GM12878 (cell line): ENCODE measurements at regions not wholly inside any gene's neighbourhood (a gene's known extent, or its start where the extent isn't known, plus 50 kb on each side); places are given as distances from the start of the nearest gene placed in this dataset.

Experiments
- ATAC-seq: fragments of 200-7000 bp; cut with Tn5 transposase; 3 replicates; pipeline ENCODE4 v1.9.1; 2020; ENCODE audit warnings: mild to moderate bottlenecking, moderate library complexity
- BruUV-seq: library from RNA; stranded (reverse); fragments of 400-500 nt; replicated peaks from 2 replicates; lab custom pipeline; 2021; lab: Mats Ljungman, UMichigan
- CTCF ChIA-PET: fragments of 300-600 bp; sonication (Branson Sonifier 250); formaldehyde crosslinking; extraction: SDS; loops from one replicate; lab custom pipeline; 2021; ENCODE audit warnings: inconsistent platforms; lab: Yijun Ruan, JAX
- POLR2A ChIA-PET: fragments of 350-600 bp; formaldehyde crosslinking; extraction: SDS; loops from one replicate; lab custom pipeline; 2021; ENCODE audit warnings: inconsistent platforms; lab: Charles Lee
- RAD21 ChIA-PET: fragments of 300-600 bp; sonication (Branson Sonifier 250); formaldehyde crosslinking; loops from one replicate; lab custom pipeline; 2023; ENCODE audit warnings: antibody characterized with exemption; ENCODE audit not compliant: unreplicated experiment; lab: Charles Lee
- SMC1A ChIA-PET: fragments of 300-600 bp; sonication (Branson Sonifier 250); formaldehyde crosslinking; loops from one replicate; lab custom pipeline; 2023; ENCODE audit not compliant: unreplicated experiment, uncharacterized antibody; lab: Charles Lee
- DNase-seq: peaks from one replicate; pipeline ENCODE4 v3.0.0-alpha.2; 2011; ENCODE audit warnings: low read depth, low spot score
- FAIRE-seq: peaks from 3 replicates; lab custom pipeline; 2011; peaks lifted over from hg19 to GRCh38; lab: Jason Lieb, UNC
- H2AFZ ChIP-seq: 2 replicates; pipeline ENCODE4 v1.6.0; 2011; ENCODE audit warnings: low read depth, low read length, control low read depth; ENCODE audit not compliant: control insufficient read depth
- H3K27ac ChIP-seq: 2 replicates; pipeline ENCODE4 v1.5.1; 2011; ENCODE audit warnings: control low read depth; ENCODE audit not compliant: control insufficient read depth, insufficient read depth
- H3K27me3 ChIP-seq, 2 experiments: replicated peaks in 1 of 2; 2 replicates each; pipeline versions ENCODE4 v1.6.0 to v1.6.1; 2011; ENCODE audit warnings: low read length in 1 of 2; ENCODE audit not compliant: control insufficient read depth in 2 of 2, insufficient read depth in 2 of 2
- H3K36me3 ChIP-seq, 2 experiments: 2 replicates each; pipeline ENCODE4 v1.5.1; 2011; ENCODE audit warnings: low read length in 1 of 2; ENCODE audit not compliant: control insufficient read depth in 2 of 2, insufficient read depth in 2 of 2
- H3K4me1 ChIP-seq: 2 replicates; pipeline ENCODE4 v1.6.1; 2011; ENCODE audit warnings: mild to moderate bottlenecking, low read length, moderate library complexity, mixed read lengths; ENCODE audit not compliant: control insufficient read depth, insufficient read depth
- H3K4me2 ChIP-seq: 2 replicates; pipeline ENCODE4 v1.6.0; 2011; ENCODE audit warnings: control low read depth; ENCODE audit not compliant: control insufficient read depth, insufficient read depth
- H3K4me3 ChIP-seq: fragments of 200-600 bp; sonication (generic); 2 replicates; pipeline ENCODE4 v1.5.1; 2016
- H3K79me2 ChIP-seq: 2 replicates; pipeline ENCODE4 v1.6.0; 2011; ENCODE audit warnings: low read length; ENCODE audit not compliant: control insufficient read depth, insufficient read depth
- H3K9ac ChIP-seq: 2 replicates; pipeline ENCODE4 v1.8.0; 2011; ENCODE audit warnings: low read length, control low read depth, mixed read lengths; ENCODE audit not compliant: control insufficient read depth, insufficient read depth
- H3K9me3 ChIP-seq: replicated peaks from 3 replicates; pipeline ENCODE4 v1.5.1; 2011; ENCODE audit warnings: mild to moderate bottlenecking, low read length; ENCODE audit not compliant: control insufficient read depth, insufficient read depth
- H4K20me1 ChIP-seq: 2 replicates; pipeline ENCODE4 v1.6.0; 2011; ENCODE audit not compliant: control insufficient read depth, insufficient read depth
- ASH2L ChIP-seq: fragments of 300-600, 200-600 bp; sonication (generic); IDR thresholded peaks from 2 replicates; pipeline ENCODE4 v1.6.1; 2017; ENCODE audit warnings: low read depth, mild to moderate bottlenecking, borderline replicate concordance
- BMI1 ChIP-seq: fragments of 450-650 bp; IDR thresholded peaks from 2 replicates; pipeline ENCODE4 v1.6.1; 2016; ENCODE audit warnings: mild to moderate bottlenecking, moderate library complexity, borderline replicate concordance
- CBFB ChIP-seq: IDR thresholded peaks from 2 replicates; pipeline ENCODE4 v1.6.1; 2016; ENCODE audit warnings: antibody characterized with exemption, low read depth
- CBX3 ChIP-seq: fragments of 200-600 bp; sonication (generic); IDR thresholded peaks from 2 replicates; pipeline ENCODE4 v1.6.1; 2016; ENCODE audit warnings: low read depth, borderline replicate concordance
- FOXM1 ChIP-seq: IDR thresholded peaks from 2 replicates; pipeline ENCODE4 v1.6.1; 2012; ENCODE audit warnings: low read depth, mild to moderate bottlenecking, inconsistent platforms, low read length, moderate library complexity
- HDAC2 ChIP-seq: fragments of 200-600 bp; sonication (generic); IDR thresholded peaks from 2 replicates; pipeline ENCODE4 v1.6.1; 2017
- JUNB ChIP-seq: IDR thresholded peaks from 2 replicates; pipeline ENCODE4 v1.6.1; 2016; ENCODE audit warnings: antibody characterized with exemption, mild to moderate bottlenecking
- MEF2A ChIP-seq: IDR thresholded peaks from 2 replicates; pipeline ENCODE4 v1.6.1; 2011; ENCODE audit warnings: low read depth, mild to moderate bottlenecking, low read length, moderate library complexity; ENCODE audit not compliant: insufficient read depth
- MYC ChIP-seq: IDR thresholded peaks from 2 replicates; pipeline ENCODE4 v1.6.1; 2011; ENCODE audit warnings: mild to moderate bottlenecking, low read length, moderate library complexity, inconsistent platforms; ENCODE audit not compliant: insufficient read depth, insufficient replicate concordance, insufficient read length, severe bottlenecking
- PAX8 ChIP-seq: fragments of 450-650 bp; IDR thresholded peaks from 2 replicates; pipeline ENCODE4 v1.6.1; 2017; ENCODE audit warnings: mild to moderate bottlenecking, moderate library complexity
- POLR2A ChIP-seq: IDR thresholded peaks from 2 replicates; pipeline ENCODE4 v1.6.1; 2011; ENCODE audit warnings: low read depth, mild to moderate bottlenecking, low read length
- RAD21 ChIP-seq: IDR thresholded peaks from 2 replicates; pipeline ENCODE4 v1.6.1; 2011; ENCODE audit warnings: mild to moderate bottlenecking, low read depth, low read length, moderate library complexity; ENCODE audit not compliant: insufficient read depth
- RELA ChIP-seq: fragments of 450-650 bp; IDR thresholded peaks from 2 replicates; pipeline ENCODE4 v1.8.0; 2014; ENCODE audit warnings: borderline replicate concordance; ENCODE audit not compliant: partially characterized antibody
- RUNX3 ChIP-seq: IDR thresholded peaks from 2 replicates; pipeline ENCODE4 v1.6.1; 2012; ENCODE audit warnings: low read length, inconsistent platforms
- SP1 ChIP-seq: IDR thresholded peaks from one replicate; pipeline ENCODE4 v1.6.1; 2011; ENCODE audit warnings: low read depth, low read length
- STAT3 ChIP-seq: IDR thresholded peaks from 2 replicates; pipeline ENCODE4 v1.6.1; 2011; ENCODE audit warnings: low read depth, low read length, improper control_type of control experiment
- SUPT20H ChIP-seq: IDR thresholded peaks from 2 replicates; pipeline ENCODE4 v1.6.1; 2011; ENCODE audit warnings: low read depth, mild to moderate bottlenecking, low read length, moderate library complexity, borderline replicate concordance; ENCODE audit not compliant: control insufficient read depth
- SUZ12 ChIP-seq: fragments of 200-600 bp; sonication (generic); IDR thresholded peaks from one replicate; pipeline ENCODE4 v1.6.1; 2018; ENCODE audit warnings: antibody characterized with exemption, mild to moderate bottlenecking; ENCODE audit not compliant: unreplicated experiment
- TAF1 ChIP-seq: IDR thresholded peaks from 2 replicates; pipeline ENCODE4 v1.6.1; 2011; ENCODE audit warnings: mild to moderate bottlenecking, low read depth, low read length, borderline replicate concordance
- TARDBP ChIP-seq: IDR thresholded peaks from 2 replicates; pipeline ENCODE4 v1.6.1; 2016; ENCODE audit warnings: borderline replicate concordance
- WRNIP1 ChIP-seq: IDR thresholded peaks from 2 replicates; pipeline ENCODE4 v1.6.1; 2011; ENCODE audit warnings: low read depth, low read length, improper control_type of control experiment, borderline replicate concordance
- ZNF24 ChIP-seq: fragments of 450-650 bp; IDR thresholded peaks from 2 replicates; pipeline ENCODE4 v1.6.1; 2017; ENCODE audit warnings: antibody characterized with exemption, mild to moderate bottlenecking
- ZNF384 ChIP-seq: IDR thresholded peaks from 2 replicates; pipeline ENCODE4 v1.6.1; 2012; ENCODE audit warnings: low read depth, mild to moderate bottlenecking, low read length, improper control_type of control experiment, borderline replicate concordance
- WGBS: methylation state at CpG from one replicate; pipeline ENCODE4 v1.1.6; 2016; ENCODE audit warnings: low lambda C conversion rate; ENCODE audit not compliant: insufficient replicate concordance, insufficient coverage; ENCODE audit errors: missing lambda C conversion rate; 5-methylcytosine and 5-hydroxymethylcytosine counted together
- in situ Hi-C: fragments of 300-500 bp; cut with MboI; formaldehyde crosslinking; loops from 9 replicates; pipeline ENCODE4 v1.14.3; 2018; ENCODE audit warnings: mixed read lengths
- intact Hi-C: fragments of 100-400 bp; cut with micrococcal nuclease; formaldehyde crosslinking; loops from one replicate; pipeline ENCODE4 v1.14.2; 2022; ENCODE audit not compliant: unreplicated experiment
- TF ChIP-seq, protein P1 (sequence below): IDR thresholded peaks from 2 replicates; pipeline ENCODE4 v1.6.1; 2011; ENCODE audit warnings: low read depth, low read length, improper control_type of control experiment, borderline replicate concordance
- TF ChIP-seq, protein P2 (sequence below): fragments of 450-650 bp; IDR thresholded peaks from 2 replicates; pipeline ENCODE4 v1.6.1; 2018; ENCODE audit warnings: mild to moderate bottlenecking, low read depth, moderate library complexity; ENCODE audit not compliant: partially characterized antibody

DNA sequence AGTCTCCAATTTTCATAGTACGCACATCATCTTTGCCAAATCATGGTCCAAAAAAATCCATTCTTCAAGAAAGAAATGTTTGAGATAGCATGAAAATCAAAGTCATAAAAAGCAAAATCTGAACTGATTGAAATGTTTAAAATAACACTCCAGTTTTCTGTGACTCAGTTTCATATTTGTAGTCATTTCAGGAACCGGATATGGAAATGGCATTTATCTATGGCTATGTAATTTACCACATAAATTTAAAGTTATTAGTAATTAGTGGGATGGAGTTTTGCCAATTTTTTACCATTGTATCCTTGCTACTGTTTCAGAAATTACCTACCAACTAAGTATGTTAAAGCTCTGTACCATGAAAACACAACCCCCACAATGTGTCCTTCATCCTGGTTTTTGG is 456.6 kb upstream of the ACVR2A start:
- POLR2A ChIA-PET, result no interaction called here
- no peak overlapping the region for H3K4me3 ChIP-seq
- in situ Hi-C loops, result no loop called here
- CTCF ChIA-PET, result interaction anchor here (0.6 kb wide), 1 partner anchor 594 kb away, joined by 3 read pairs; no protein-coding TSS in a partner anchor
- H3K9ac ChIP-seq, result no peak overlapping the region
- H3K9me3 ChIP-seq, result no peaks in the 10 kb centered on the region
- no peaks in the 10 kb centered on the region for H4K20me1 ChIP-seq
- no peak for FAIRE-seq
- no peak overlapping the region for H3K4me2 ChIP-seq
- no peaks in the 10 kb centered on the region for H3K79me2 ChIP-seq
- no peaks in the 10 kb centered on the region for H3K4me1 ChIP-seq
- peak; percentile 35; the same call in 2 of the 3 replicates for ATAC-seq
- 61% methylated on average over 2 of the region's 2 CpGs for WGBS
- no peak overlapping the region for H2AFZ ChIP-seq
- intact Hi-C loops, result no loop called here
- no TSS peak for BruUV-seq
- no peak overlapping the region for H3K27ac ChIP-seq
- RAD21 ChIA-PET, result no interaction called here
- no peaks in the 10 kb centered on the region for H3K36me3 ChIP-seq
- no peak for DNase-seq
- H3K27me3 ChIP-seq, result no peaks in the 10 kb centered on the region
- SMC1A ChIA-PET, result no interaction called here
- TF ChIP-seq SUPT20H (no peak), MEF2A (0 out of 2 replicates have a peak, but pooled peaks have one; percentile 58), TARDBP (no peak), TAF1 (no peak), HDAC2 (no peak), ZNF24 (no peak), JUNB (peak; percentile 75), WRNIP1 (no peak), ZNF384 (no peak), SUZ12 (no peak), RUNX3 (peak; percentile 74; the same call in 1 of the 2 replicates), CBX3 (no peak), FOXM1 (no peak), STAT3 (no peak), PAX8 (no peak), BMI1 (no peak), RELA (no peak), ASH2L (no peak), MYC (no peak), SP1 (no peak), RAD21 (no peak), CBFB (no peak), POLR2A (no peak)
- TF ChIP-seq, protein P1, sequence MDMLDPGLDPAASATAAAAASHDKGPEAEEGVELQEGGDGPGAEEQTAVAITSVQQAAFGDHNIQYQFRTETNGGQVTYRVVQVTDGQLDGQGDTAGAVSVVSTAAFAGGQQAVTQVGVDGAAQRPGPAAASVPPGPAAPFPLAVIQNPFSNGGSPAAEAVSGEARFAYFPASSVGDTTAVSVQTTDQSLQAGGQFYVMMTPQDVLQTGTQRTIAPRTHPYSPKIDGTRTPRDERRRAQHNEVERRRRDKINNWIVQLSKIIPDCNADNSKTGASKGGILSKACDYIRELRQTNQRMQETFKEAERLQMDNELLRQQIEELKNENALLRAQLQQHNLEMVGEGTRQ, result no peak
- TF ChIP-seq, protein P2, sequence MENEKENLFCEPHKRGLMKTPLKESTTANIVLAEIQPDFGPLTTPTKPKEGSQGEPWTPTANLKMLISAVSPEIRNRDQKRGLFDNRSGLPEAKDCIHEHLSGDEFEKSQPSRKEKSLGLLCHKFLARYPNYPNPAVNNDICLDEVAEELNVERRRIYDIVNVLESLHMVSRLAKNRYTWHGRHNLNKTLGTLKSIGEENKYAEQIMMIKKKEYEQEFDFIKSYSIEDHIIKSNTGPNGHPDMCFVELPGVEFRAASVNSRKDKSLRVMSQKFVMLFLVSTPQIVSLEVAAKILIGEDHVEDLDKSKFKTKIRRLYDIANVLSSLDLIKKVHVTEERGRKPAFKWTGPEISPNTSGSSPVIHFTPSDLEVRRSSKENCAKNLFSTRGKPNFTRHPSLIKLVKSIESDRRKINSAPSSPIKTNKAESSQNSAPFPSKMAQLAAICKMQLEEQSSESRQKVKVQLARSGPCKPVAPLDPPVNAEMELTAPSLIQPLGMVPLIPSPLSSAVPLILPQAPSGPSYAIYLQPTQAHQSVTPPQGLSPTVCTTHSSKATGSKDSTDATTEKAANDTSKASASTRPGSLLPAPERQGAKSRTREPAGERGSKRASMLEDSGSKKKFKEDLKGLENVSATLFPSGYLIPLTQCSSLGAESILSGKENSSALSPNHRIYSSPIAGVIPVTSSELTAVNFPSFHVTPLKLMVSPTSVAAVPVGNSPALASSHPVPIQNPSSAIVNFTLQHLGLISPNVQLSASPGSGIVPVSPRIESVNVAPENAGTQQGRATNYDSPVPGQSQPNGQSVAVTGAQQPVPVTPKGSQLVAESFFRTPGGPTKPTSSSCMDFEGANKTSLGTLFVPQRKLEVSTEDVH, result no peak
